GM23338 (cell line): ENCODE measurements at regions not wholly inside any gene's neighbourhood (a gene's known extent, or its start where the extent isn't known, plus 50 kb on each side); places are given as distances from the start of the nearest gene placed in this dataset.

ENCODE experiments used
- CREB1 ChIP-seq: fragments of 250-450 bp; sonication (Bioruptor Pico); IDR thresholded peaks from 2 replicates; pipeline ENCODE4 v1.5.0; 2020; ENCODE audit warnings: low read depth, mild to moderate bottlenecking, moderate library complexity
- CTCF ChIP-seq, 2 experiments: fragments of 200-600 bp in 1 of 2; sonication (generic) in 1 of 2; conservative IDR thresholded peaks; 2 replicates each; pipeline versions ENCODE4 v1.5.1 to v1.6.1; 2016 to 2017; ENCODE audit warnings: antibody characterized with exemption in 2 of 2, low read depth in 2 of 2, mild to moderate bottlenecking in 2 of 2, moderate library complexity in 1 of 2
- EZH2 ChIP-seq: fragments of 200-600 bp; sonication (generic); IDR thresholded peaks from one replicate; pipeline ENCODE4 v1.8.0; 2017; ENCODE audit warnings: antibody characterized with exemption, mild to moderate bottlenecking, low read depth; ENCODE audit not compliant: unreplicated experiment
- EZH2phosphoT487 ChIP-seq: fragments of 200-600 bp; sonication (generic); IDR thresholded peaks from one replicate; pipeline ENCODE4 v1.8.1; 2018; ENCODE audit warnings: antibody characterized with exemption; ENCODE audit not compliant: unreplicated experiment
- JUNB ChIP-seq: IDR thresholded peaks from one replicate; pipeline ENCODE4 v1.6.1; 2016; ENCODE audit warnings: antibody characterized with exemption; ENCODE audit not compliant: unreplicated experiment
- POLR2AphosphoS5 ChIP-seq: IDR thresholded peaks from 2 replicates; pipeline ENCODE4 v1.6.1; 2016; ENCODE audit warnings: antibody characterized with exemption, low read depth
- REST ChIP-seq: IDR thresholded peaks from one replicate; pipeline ENCODE4 v1.6.1; 2018; ENCODE audit warnings: antibody characterized with exemption; ENCODE audit not compliant: unreplicated experiment

- TF ChIP-seq CTCF (conservative IDR thresholded peaks at IDR 0.05; ENCODE audit: low read depth in 2 of 2) (no peak), EZH2 (no peak), JUNB (no peak), EZH2phosphoT487 (no peak), POLR2AphosphoS5 (no peak), CREB1 (CRISPR knock-in tag) (no peak), REST (no peak)
Observed at GRCh38 chr2:82339805-82340204, 2035.3 kb upstream of the LRRTM1 start.
